GM12874 (cell line): ENCODE measurements at regions not wholly inside any gene's neighbourhood (a gene's known extent, or its start where the extent isn't known, plus 50 kb on each side); places are given as distances from the start of the nearest gene placed in this dataset.

Source experiments
- TF ChIP-seq, protein P1 (sequence below): IDR thresholded peaks from 2 replicates; pipeline ENCODE4 v1.5.1; 2011; ENCODE audit warnings: low read depth, mild to moderate bottlenecking, control low read depth, low read length, moderate library complexity; ENCODE audit not compliant: insufficient read depth

GRCh38 chr3:147701195-147701594 is 292.0 kb downstream of the ZIC1 start:
- TF ChIP-seq, protein P1, sequence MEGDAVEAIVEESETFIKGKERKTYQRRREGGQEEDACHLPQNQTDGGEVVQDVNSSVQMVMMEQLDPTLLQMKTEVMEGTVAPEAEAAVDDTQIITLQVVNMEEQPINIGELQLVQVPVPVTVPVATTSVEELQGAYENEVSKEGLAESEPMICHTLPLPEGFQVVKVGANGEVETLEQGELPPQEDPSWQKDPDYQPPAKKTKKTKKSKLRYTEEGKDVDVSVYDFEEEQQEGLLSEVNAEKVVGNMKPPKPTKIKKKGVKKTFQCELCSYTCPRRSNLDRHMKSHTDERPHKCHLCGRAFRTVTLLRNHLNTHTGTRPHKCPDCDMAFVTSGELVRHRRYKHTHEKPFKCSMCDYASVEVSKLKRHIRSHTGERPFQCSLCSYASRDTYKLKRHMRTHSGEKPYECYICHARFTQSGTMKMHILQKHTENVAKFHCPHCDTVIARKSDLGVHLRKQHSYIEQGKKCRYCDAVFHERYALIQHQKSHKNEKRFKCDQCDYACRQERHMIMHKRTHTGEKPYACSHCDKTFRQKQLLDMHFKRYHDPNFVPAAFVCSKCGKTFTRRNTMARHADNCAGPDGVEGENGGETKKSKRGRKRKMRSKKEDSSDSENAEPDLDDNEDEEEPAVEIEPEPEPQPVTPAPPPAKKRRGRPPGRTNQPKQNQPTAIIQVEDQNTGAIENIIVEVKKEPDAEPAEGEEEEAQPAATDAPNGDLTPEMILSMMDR, result no peak

DNA sequence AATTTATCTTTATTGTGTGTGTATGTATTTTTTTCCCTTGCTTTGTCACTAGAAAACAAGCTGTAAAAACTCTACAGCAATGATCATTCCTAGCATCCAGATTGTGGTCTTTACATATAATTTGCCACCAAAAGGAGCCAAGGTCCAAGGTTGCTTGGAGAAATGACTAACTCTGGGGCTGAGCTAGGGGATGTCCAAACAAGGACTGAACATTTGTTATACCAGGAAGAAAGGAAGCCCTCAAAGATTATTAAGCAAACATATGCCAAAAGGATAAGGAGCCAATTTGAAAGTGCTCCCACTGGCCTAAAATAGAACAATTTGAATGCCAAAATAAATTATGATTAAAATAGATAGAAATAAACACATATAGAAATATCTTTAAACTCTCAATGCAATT is 293.3 kb downstream of the ZIC1 start:
- TF ChIP-seq, protein P1, result no peak

DNA sequence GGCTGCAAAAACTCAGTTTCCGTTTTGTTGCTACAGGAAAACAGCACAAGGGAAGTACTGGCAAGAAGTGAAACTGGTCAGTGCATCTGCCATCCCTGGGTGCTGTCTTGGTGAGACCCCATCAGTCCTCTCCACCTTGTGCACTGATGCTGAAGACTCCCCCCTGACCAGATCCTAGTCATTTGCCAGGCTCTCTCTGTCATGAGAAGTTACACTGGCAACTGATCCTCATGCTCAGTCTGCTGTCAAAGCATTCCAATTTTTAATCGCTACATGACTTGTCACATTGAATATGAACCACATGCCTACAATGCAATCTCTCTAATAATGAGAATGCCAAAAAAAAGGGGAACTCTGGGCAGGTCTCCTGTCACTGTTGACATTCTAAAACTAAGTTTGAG is 296.5 kb downstream of the ZIC1 start:
- TF ChIP-seq, protein P1, result no peak

DNA sequence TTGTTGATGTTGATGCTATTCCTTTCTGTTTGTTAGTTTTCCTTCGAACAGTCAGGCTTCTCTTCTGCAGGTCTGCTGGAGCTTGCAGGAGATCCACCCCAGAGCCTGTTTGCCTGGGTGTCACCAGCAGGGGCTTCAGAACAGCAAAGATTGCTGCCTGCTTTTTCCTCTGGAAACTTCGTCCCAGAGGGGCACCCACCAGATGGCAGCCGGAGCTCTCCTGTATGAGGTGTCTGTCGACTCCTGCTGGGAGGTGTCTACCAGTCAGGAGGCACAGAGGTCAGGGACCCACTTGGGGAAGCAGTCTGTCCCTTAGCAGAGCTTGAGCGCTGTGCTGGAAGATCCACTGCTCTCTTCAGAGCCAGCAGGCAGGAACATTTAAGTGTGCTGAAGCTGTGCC is 303.2 kb downstream of the ZIC1 start:
- TF ChIP-seq, protein P1, result no peak

DNA sequence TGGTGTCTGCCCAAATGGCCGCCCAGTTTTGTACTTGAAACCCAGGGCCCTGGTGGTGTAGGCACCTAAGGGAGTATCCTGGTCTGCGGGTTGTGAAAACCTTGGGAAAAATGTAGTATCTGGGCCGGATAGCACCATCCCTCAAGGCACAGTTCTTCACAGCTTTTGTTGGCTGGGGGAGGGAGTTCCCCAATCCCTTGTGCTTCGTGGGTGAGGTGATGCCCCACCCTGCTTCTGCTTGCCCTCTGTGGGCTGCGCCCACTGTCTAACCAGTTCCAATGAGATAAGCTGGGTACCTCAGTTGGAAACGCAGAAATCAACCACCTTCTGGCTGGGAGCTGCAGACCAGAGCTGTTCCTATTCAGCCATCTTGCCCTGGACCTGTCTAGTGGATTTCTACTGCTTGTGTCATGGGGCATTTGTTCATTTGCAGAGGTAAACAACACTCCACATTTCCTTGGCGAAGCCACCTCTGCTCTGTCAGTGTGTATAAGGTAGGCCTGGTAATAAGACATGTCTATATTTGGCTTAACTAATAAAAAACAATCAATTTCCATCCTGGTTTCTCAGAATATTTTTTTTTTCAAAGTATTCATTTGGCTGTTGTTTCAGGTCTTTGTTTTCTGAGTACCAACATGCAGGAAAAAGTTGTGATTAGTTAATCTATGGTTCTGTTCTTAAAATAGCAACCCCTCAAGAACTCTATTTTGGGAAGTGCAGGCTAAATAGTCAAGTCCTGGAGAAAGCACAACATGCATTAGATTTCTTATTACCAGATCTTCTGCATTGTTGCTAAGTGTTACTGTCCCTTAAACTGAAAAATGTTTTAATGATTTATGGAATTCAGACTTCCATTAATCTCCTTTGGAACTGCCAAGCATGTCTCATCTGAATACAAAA is 304.3 kb downstream of the ZIC1 start:
- TF ChIP-seq, protein P1, result no peak

- TF ChIP-seq, protein P1, result no peak
Observed at GRCh38 chr3:147729641-147730040, 320.5 kb downstream of the ZIC1 start.

- TF ChIP-seq, protein P1, result no peak
Observed at GRCh38 chr3:147730284-147730683, 321.1 kb downstream of the ZIC1 start.
